HG03521 (cell line): ENCODE measurements at regions not wholly inside any gene's neighbourhood (a gene's known extent, or its start where the extent isn't known, plus 50 kb on each side); places are given as distances from the start of the nearest gene placed in this dataset.

ENCODE experiments used
- ATAC-seq: cut with Tn5 transposase; IDR thresholded peaks from one replicate; pipeline ENCODE4 v1.9.1; 2021; ENCODE audit warnings: mild to moderate bottlenecking, moderate library complexity; ENCODE audit not compliant: unreplicated experiment

DNA sequence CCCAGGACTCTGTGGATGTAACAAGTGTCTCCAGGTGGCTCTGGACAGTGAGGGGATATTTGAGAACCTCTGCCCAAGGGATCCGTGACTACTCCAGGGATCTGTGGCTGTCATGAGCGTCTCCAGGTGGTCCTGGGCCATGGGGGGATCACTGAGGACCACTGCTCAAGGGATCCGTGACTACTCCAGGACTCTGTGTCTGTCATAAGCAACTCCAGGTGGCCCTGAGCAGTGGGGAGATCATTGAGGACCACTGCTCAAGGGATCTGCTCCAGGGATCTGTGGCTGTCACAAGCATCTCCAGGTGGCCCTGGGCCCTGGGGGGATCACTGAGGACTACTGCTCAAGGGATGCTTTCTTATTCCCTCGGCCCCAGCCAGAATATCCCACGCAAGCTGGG is 133.2 kb upstream of the ADARB2 start:
- ATAC-seq = no peak

DNA sequence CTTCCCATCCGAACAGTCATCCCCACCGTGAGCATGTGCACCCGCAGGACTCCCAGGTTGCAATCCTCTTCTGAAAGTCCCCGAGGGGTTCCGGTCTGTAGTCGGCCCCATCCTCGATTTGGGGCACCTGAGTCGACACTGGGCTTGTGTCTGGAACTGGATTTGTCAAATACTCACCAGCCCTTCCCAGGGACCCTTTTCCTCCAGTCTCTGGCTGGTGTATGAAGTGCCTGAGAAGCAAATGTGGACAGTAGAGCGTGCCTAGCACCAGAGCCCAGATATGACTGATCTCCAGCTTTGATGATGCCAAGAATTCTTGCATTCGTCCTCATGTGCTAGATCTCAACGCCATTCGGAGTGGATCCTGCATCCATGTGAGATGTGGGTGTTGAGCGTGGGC is 132.5 kb upstream of the ADARB2 start:
- no peak for ATAC-seq

DNA sequence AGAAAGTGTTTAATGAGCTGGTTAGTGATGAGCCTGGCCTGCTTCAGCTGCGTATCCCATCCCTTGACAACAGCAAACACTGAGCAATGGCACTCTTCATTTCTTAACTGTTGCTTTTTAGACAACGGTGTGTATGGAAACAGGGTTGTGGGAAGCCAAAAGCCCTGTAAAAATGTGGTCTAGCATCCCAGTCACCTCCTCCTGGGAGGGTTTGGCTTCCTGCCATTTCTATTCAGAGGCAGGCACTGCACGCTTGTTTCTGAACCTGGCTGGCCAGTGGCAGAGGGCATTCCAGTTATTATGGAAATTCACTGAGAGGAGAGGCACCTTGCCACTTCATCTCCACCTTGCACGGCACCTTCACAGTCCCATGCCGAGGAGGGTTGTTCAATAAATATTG is 123.0 kb upstream of the ADARB2 start:
- no peak for ATAC-seq

DNA sequence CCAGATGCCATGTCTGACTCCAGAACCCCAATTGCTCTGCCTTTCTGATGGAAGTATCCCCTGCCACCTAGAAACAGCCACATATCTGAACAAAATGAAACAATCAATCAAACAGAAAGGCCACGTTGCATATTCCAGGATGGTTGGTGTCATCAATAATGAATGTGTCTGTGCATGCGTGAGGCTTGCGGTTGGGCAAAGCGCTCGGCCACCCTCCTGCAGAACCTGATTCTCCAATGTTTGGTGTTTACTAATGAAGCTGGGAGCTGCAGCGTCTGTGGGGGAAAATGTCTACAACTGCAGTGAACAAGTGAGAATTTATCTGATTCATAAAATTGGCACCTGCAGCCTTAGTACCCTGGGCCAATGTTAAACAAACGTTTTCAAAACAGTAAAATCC is 121.2 kb upstream of the ADARB2 start:
- ATAC-seq = no peak

DNA sequence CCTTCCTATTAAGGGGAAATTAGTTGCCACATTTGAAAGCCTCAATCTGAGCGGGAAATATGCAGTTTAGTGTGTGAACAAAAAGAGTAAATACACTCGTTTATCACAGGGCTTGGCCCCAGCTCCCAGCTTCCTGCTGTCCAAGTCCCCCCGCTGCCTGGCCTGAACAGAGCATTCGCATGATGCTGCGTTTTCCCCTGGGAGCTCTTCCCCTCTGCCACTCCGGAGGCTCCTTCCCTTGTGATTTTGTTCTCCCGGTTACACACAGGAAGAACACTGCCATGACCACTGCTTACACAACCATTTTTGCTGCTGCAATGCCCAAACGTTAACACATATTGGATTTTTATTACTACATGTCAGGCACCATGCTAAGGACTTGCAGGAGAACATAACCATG is 120.7 kb upstream of the ADARB2 start:
- ATAC-seq = no peak

DNA sequence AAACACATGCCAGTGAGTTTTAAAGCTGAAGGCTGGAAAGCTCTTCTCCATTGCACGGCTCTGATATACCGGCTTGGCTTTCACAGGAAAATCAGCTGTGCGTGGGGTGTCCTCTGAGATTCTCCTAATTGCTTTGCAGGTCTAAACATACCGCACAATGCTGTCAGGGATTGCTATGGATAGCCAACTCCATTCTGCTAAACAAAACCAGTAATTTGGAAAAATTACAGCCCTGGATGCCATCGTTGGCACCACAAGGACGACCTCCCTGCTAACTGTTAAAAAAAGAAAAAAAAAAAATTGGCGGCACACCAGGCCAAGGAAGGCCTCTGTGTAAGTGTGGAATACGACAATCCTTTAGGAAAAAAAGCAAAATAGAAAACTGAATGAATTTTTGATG is 118.6 kb upstream of the ADARB2 start:
- no peak for ATAC-seq

DNA sequence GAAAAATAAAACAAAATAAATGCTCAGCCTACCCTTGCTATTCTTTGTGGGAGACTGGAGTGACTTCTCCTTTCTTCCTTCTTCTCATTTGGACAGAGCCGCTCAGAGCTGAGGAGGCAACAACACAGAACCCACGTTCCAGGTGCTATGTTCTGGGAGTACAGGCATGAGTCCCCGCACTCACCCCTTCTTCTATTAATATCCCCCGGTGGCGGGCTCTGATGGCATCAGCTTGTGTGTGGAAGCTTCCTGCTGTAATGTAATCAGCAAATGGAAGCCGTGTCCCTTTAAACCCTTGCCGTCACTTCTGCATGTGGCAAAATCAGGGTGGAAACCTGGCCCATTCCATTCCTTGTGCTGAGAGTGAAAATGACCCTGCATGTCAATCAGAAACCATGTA is 116.9 kb upstream of the ADARB2 start:
- no peak for ATAC-seq

DNA sequence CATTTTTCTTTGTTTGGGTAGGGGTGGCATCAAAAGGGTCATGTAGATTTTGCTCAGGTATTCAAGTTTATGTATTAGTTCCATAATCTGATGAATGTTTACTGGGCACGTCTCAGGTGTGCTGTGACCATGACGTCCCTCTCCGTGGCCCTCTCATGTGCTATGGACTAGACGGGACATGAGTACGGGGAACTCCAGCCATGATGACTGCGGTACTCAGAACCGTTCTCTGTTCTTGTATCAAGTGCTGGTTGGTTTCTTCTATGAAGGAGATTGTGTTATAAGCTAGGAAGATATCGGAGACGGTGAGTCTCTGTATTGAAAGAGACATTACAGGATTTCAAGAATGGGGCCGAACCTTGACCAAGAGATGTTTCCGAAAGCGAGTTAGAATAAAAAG is 116.5 kb upstream of the ADARB2 start:
- no peak for ATAC-seq

DNA sequence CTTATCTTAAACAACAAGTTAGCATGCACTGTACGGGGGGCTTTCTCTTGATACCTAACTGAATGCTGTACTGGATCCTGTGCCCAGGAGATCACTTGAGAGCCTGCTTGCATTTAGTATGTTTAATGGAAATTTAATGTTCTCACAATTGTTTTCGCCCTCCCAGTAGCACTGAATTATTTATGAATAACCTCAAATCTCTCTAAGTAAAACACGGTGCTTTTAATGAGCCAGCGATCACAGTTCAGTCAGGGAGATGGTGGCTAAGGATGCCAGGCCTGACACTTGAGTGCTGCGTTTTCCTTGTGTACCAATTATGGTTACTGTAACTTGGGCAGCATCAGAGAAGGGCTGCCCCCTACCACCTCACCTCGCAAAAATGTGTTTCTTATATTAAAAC is 115.5 kb upstream of the ADARB2 start:
- no peak for ATAC-seq

DNA sequence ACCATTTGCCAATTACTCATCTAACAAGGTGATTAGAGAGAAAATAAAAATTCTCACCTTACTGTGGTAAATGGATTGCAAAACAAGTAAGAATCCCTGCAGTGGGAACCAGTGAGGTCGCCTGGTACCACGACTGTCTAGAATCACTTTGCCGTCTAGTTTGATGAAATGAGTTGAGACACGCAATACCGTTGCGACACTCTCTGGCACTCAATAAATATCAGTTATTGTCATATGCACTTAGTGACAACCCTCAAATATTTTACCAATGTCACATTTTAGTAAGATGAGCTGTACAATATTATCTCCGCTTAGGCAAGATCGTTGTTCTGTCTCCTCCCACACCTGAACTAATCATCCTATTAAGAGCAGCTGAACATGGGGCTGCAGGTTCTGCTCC is 114.4 kb upstream of the ADARB2 start:
- no peak for ATAC-seq

DNA sequence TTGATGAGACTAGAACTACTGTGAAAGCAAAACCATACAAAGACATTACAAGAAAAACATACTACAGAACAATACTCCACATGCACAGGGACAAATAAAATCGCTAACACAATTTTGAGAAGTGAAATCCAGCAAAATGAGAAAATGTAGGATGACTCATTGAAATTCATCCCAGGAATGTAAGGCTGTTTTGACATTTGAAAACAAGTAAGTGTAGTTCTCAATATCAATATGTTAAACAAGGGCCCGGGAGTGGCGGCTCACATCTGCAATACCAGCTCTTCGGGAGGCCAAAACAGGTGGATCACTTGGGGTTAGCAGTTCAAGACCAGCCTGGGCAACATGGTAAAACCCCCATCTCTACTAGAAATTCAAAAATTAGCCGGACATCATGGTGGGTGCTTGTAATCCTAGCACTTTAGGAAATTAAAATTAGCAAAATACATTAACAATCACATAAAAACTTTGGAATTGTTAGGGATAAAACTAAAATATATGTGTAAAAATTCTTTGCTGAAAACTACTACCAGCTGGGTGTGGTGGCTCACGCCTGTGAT is 113.7 kb upstream of the ADARB2 start:
- ATAC-seq = no peak

DNA sequence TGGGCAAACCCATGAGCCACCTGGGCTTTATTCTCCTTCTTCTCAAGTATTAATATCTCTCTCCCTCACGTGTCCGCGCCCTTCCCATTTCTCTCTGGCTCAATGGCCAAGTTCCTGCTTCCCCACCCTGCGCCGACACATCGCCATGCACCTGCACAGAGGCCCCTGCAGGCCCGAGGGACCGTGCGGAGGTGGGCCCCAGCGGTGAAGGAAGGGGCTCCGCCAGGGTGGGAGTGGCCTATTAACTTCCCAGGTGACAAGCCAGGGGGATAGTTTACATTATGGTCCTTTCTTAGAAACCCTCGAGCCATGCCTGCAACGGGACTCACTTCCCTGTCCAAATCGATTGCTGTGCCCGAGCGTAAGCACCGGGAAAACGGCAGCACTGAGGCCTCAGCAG is 110.0 kb upstream of the ADARB2 start:
- no peak for ATAC-seq

DNA sequence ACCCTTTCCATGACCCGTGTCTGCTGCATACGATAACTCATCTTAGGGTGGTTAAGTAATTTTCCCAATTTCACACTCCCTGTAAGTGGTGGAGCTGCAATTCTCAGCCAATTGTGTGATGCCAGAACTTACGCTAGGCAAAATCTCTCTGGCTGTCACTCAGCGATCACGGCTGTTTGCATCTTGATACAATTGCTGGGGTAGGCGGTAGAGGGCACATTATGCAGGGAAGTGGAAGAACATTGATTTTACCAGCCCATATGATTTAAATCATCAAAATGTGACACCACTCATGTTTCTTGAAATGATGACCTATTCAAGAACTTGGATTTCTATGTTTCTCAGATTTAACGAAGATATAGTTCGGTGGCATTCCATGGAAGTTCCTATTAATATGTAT is 108.7 kb upstream of the ADARB2 start:
- no peak for ATAC-seq

DNA sequence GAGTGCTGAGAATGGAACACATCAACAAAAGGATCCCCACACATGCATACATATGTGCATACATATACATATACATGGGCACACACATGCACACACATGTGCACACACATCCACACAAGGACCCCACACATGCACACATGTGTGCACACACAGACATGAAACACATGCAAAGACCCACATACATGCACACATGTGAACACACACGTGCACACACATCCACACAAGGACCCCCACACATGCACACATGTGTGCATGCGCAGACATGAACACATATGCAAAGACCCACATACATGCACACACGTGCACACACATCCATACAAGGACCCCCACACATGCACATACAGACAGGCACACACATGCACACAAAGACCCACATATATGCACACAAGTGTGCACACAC is 104.4 kb upstream of the ADARB2 start:
- ATAC-seq = no peak

DNA sequence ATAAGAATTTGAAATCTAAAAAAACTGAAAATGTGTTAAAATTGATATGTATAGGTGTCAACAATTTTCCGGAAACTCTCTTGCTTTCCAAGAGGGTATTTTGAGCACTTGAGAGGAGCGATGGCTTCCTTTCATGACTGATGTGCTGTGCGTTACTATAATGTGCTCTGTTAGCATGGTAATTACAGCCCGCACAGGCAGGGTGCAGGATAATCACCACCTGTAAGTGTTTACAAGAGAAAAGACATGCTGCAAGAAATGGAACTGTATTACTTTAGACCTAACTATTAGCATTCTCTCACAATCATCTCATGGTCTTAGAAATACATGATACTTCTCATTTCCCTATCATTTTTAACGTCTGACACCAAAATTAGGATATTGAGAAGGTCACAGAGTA is 92.4 kb upstream of the ADARB2 start:
- no peak for ATAC-seq

DNA sequence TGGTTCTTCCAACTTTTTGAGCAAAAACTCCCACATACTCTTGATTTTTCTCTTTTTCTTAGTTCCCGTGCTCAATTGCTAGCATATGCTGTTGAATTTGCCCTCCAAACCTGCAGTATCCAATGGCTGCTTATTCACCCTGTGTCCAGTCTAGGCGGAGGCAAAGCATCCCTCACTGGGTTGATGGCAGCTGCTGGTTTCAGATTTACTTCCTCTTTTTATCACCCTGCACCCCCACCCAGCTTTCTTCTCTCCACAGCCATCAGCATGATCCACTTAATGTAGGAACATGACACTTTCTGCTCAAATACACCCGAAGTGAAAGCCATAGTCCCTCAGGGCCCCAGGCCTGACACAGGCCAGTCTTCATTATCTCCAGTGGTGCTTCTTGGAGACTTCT is 87.6 kb upstream of the ADARB2 start:
- peak; percentile 79 for ATAC-seq

DNA sequence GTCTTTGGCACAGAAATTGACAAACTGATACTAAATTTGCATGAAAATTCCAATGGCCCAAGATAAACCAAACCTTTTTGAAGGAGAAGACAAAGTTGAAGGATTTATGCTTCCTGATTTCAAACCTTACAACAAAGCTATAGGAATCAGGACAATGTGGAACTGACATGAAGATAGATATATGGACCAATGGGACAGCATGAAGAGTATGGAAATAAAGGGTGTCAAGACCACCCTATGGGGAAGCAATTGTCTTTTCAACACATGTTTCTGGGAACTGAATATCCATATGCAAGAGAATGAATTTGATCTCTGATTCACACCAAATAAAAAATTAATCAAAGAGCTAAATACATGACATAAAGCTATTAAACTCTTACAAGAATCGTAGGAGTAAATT is 77.2 kb upstream of the ADARB2 start:
- ATAC-seq = no peak

DNA sequence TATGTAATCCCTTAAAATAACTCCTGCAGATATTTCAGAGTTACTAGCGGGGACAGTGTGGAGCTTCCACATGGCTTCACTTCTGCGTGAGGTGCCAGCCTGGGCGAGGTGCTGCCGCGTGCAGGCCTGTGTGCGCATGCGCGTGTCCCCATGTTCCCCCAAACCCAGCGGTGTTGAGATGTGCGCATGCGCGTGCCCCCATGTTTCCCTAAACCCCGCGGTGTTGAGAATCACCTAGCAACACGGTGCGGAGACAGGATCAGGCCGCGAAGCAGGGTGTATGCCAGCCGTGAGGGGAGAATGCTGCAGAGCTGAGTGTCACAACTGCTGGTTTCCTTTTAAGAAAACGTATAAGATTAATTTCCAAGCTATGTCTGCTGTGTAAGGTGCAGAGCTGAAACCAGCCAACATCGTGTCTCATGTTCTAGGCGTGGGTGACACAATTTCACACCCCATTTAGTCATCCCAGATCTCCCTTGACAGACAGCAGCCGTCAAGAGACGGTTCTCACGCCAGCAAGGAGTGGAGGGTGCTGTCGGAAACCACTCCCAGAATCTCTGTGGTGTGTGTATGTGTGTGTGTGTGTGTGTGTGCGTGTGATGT is 71.9 kb upstream of the ADARB2 start:
- no peak for ATAC-seq

DNA sequence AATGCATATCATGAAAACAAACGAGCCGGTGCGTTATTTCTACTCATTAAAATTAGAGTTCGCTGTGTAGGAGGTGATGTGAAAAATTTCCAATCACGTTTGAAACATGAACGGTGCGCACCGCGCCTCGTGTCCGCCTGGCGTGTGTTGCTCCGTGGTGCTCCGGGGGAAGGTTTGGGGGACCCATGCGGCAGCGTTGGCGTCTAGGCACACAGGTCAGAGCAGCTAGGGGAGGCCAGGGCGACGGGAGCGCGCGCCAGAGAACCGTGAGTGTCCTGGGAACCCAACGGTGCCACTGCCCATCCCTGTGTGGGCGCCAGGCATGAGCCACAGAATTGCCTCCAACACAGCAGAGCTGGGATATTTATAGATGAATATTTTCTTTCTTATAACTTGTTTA is 70.6 kb upstream of the ADARB2 start:
- ATAC-seq = no peak

DNA sequence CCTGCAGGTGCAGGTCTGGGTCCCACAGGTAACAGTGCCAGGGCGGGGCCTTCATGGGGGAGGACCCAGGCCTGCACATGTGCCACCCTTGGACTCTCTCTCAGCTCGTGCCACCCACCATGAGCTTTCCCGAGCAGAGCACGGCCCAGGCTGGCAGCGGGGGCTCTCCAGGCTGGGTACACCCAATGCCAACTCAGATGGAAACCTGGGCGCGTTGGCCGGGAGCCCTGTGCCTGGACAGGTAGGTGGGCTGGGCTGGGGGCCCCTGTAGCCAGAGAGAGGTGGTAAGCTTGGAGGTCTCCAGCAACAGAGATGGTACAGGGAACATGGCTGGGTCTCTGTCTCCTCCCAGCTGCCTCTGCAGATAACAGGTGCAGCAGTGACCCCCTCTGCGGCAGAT is 69.9 kb upstream of the ADARB2 start:
- no peak for ATAC-seq

DNA sequence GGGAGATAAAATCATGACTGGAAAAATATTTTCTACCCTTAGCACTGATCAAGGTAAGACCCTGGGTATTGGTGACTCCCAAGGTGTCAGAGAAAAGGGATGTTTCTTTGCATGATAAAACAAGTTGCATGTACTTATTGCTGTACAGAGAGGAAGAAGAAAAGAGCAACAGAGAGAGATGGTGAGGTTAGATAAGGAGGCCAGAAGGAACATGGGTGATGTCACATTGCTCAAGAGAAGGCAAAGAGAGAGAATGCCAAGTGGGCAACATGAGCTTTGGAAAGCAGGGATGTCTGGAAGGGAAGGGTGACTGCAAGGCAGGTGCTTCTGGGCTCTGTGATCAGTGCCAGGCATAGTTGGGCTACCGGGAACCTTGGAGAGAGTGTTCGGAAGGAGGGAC is 65.1 kb upstream of the ADARB2 start:
- ATAC-seq = no peak

DNA sequence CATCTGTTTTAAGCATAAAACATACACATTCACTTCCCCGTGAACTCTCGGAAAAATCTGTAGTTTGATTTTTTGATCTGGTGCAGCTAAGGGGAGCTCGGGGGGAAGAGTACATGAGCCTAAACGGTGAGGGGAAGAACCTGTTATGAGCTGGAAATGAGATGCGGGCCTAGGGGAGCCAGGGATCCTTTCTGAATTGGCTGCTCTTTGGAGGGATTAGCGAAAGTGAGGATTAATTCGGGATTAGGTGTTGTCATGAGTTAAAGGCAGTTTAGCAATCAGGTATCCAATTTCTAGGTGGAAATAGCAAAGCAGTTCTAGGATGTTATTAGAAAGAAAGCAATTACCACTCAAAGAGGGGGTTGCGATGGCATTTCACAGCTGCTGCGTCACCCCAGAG is 51.1 kb upstream of the ADARB2 start:
- ATAC-seq = no peak
